ENCODE measurements at regions not wholly inside any gene's neighbourhood (a gene's known extent, or its start where the extent isn't known, plus 50 kb on each side); places are given as distances from the start of the nearest gene placed in this dataset.
A peak's percentile ranks its signal among the peaks of the same experiment; 100 is the strongest.

DNA sequence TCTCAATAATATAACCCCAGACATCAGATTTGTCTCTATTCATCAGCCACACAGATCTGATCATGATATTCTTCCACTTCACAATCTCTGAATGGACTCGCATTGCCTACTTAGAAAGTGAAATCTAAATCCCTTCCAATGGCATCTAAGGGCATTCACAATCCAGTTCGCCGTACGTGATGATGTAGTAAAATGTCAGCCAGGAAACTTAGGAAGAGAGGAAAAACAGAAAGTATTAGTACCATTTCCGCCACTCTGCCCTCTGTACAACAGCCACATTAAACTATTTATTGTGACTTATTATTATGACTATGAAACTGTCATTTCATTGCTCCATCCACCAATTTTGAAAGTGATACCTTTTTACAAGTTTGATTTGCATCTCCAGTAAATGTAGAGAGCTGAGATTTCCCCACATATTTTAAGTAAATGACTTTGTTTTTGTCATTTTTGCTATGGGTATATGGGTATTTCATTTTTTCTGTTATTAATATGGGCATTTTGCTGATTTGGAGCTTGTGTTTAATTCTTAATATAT lies 69.4 kb upstream of the SMIM36 start:
- DNase-seq = no peak

DNA sequence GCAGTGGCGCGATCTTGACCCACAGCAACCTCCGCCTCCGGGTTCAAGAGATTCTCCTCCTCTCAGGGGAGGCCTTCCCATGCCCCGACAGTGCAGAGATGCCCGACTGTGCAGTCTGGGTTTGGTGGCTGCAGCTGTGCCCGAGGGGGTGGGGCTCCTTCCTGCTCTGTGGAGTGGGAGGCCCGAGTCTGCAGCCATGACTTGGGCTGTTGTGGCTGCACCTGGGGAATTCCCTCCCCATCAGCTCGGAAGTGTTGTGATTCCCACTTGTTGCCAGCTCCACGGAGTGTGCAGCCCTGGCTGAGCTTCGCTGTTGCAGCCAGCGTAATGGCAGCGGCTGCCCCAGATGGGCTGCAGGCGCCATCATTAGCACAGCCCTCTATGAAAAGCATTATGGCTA lies 66.4 kb upstream of the SMIM36 start:
- peak; percentile 49 for DNase-seq

DNA sequence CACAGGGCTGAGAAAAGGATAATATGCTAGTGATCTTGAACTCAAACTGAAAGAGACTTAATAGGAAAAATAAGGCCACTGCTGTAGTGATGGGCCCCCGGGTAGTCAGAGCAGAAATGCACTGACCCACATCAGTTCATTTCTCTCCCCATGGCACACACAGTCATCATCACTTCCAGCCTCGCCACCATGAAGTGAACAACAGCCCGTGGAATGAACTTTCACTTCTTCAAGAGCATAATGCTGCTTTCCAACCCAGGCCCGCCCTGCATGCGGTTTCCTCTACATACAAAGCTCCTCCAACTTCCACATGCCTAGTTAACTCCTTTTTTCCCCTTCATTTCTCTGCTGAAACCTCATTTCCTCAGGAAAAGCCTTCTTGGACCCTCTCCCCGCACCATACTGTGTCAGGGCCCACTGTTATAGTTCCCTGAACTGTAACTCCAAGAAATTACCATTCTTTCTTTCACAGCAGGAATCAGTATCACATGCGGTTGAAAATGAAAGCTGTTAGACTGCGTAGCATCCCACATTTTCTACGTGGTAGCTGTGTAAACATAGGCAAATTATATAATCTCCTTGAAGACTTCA lies 65.8 kb upstream of the SMIM36 start:
- DNase-seq = peak; percentile 45

DNA sequence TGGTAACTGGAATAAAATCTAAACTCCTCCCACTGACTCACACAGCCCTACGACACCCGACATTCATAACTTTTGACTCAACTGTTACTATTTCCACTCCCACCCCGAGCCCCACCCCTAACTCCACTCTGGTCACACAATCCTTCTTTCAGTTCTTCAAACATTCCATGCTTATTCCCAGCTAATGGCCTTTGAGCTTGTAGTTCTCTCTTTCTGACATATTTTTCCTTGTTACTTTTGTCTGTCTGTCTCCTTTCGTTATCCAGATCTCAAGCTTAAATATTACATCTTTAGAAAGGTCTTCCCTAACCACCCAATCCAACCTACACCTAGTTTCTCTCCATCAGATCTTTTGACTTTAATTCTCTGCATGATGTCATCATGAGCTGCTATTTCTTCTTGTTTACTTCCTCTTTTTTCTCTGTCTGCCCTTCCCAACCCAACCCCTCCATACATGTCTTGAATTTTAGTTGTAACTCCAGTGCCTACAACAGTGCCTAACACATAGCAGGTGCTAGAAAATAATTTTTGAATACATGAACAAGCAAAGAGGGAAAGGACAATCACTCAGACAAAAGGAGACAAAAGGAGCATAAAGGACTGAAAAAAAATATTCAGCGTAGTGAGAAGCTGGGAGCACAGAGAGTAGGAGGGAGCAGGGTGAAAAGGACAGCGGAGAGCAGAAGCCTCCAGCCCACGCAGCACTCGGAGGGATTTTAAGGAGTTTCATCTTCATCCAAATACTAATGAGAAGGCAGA lies 65.2 kb upstream of the SMIM36 start:
- DNase-seq = no peak

DNA sequence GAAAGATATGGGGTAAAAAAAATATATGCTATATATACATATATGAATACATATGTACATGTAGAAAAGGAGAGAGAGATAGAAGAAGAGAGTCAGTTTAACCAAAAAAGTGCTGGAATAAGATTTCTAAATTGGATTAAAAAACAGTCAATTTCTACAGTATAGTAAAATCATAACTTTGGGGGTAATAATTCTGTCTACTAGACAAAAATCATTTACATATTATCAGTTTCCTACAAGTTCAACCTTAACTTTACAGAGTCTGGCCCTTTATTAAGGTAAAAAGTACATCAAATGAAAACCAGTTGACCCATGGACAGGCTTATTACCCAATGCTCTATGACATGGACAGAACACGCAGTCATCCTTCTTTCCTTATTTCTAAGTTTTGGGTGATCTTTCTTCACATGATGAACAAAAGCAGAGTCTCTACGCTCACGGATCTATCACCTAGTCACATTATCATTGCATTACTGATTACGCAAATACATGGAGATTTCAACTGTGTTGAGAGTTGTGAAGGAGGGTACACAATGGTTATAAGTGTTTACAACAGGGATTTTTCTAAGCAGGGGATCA lies 63.9 kb upstream of the SMIM36 start:
- no peak for DNase-seq

DNA sequence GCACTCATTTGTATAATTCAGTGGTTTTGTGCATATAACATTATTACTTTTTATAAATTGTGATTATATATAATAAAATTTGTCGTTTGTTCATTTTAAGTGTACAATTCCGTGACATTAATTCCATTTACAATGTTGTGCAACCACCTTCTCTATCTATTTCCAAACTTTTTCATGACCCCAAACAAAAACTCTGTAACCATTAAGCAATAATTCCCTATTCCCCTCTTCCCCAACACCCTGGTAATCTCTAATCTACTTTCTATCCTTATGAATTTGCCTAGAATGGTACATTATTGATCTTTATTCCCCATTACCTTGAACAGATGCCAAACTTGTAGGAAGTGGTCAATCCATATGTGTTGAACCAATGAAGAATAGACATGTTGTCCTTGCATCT lies 61.3 kb upstream of the SMIM36 start:
- no peak for DNase-seq

DNA sequence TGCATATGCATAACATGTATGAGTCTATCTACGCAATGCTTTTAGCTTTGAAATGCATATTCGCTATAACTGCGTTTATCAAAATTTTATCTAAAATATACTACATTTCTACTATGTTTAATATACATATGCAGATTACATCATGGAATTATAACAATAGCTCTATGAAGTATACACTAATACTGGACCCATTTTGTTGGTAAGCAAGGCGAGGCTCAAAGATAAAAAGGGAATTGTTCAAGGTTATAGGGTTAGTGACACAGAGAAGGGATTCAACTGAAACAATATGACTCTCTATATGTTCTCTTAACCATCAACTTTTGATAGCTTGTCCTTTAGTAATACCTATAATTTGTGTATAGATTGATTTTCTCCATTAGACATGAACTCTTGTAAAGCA lies 60.9 kb upstream of the SMIM36 start:
- DNase-seq = no peak

DNA sequence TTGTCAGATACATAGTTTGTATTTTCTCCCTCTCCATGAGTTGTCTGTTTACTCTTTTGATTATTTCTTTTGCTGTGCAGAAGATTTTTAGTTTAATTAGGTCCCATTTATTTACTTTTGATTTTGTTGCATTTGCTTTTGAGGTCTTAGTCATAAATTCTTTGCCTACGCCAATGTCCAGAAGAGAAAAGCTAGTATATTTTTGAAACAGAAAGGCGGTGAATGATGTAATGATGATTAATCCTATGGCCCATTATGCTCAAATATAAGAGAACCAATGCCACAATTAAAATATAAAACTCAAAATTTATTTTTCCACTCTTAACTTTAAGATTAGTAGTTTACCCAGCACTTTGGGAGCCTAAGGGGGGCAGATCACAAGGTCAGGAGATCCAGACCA lies 59.8 kb upstream of the SMIM36 start:
- no peak for DNase-seq

DNA sequence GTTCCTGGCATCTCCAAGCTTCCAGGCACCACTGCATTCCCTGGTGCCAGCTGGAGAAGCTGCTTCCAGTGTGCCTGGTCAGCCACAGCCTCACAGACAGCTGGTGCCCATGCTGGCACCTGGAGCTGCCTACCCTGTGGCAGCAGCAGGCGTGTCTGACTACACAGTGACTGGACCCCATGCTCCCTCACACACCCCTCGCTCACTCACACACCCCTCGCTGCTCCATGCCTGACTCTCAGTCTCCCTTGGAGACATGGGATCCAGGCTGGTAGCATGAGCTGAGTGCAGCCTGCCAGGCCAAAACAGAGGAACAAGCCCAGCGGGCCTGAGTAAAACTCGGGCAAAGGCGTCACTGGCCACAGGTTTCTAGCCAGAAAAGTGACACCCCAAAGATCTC lies 59.1 kb upstream of the SMIM36 start:
- DNase-seq = no peak

DNA sequence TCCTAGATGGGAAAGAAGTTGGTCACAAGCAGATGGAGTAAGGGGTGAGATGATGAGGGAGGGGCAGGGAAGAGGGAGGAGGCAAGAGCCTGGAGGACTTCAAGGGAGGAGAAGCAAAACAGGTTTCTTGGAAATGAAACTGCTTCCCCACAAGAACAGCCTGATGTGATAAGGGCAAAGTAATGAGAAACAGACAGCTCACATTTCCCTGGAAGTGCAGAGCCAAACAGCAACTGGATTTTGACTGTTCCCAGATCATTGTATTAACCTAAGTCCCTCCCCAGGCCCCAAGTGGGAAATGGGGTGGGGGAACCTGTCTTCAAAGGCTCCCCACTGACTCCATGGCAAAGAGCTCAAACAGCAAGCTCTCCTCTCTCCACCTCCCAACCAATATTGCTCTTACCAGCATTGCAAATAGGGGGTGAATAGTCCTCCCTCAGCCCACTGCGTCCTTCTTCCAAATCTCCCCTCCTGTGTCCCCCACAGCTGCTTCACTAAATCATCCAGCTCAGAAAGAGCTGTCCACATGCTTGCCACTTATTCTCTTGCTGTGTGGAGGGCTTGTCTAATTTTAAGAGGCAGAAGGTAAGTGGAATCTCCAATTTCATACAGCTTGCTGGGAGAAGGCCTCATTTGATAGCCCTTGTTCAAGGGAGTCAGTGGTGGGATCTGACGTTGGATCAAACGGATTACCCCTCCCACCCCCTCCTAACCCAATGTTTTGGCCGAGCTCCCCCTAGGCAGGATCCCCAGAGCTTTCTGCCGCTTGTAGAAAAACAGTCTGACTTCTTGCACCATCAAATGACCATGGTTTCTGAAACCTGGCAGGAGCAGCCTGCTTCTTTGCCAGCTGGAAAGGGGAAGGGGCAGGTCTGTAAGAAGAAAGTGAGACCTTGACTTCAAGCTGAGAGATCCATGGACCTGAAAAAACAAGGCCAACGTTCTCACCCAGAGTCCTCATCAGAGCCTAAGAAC lies 56.3 kb upstream of the SMIM36 start:
- DNase-seq = no peak

DNA sequence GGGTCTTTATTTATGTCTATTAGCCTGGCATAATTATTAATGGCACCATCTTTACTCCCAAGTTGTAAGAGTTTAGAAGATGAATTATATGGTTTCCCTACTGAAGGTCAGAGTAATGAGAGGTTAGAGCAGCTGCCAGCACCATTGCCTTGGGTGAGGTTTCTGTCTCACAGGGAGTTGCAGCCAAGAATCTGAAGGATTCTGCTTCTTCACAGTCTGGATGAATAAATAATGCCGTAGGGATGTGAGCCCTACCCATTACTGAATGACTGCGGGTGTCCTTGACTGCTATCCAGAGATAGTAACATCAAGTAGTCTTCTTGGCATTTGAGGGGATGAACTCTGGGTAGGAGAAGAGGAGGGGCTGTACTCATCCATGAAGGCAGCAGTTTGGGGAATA lies 52.8 kb upstream of the SMIM36 start:
- no peak for DNase-seq

DNA sequence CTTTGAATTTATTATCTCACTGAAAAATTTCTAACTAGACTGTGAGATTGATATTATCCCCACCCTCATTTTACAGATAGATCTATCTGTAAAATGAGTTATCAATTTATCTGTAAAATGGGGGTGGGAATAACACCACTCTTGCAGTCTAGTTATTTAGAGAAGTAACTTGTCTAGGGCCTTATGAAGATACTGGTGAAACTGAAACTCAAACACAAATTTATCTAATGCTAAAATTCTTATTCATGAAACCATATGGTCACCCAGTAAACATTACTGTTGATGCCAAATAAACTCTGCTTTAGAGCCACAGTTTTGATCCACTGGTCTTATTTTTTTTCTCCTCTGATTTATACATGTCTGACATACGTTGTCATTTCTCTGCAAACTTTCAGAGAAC lies 52.1 kb upstream of the SMIM36 start:
- DNase-seq = no peak

DNA sequence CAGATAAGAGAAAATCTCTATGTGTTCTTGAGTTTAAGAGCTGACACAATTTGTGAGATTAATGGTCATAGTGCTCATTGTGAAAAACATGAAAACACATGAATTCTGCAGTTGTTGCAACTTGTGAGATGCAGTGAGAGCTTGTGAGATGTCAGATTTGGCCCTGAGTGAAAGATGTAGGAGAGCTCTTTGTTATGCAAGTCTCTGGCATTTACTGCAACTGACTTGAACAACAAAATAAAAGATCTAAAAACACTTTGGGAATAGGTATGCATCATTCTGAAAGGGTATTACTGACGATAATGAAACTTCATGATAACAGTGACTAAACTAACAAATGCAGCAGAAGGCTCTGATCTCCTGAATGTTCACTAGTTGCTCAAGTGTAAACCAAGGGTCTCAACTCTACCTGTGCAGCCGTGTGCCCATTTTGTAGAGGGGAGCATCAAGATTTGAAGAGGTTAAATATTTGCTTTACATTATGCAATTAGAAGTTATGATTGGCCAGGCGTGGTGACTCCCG lies 50.8 kb upstream of the SMIM36 start:
- no peak for DNase-seq

DNA sequence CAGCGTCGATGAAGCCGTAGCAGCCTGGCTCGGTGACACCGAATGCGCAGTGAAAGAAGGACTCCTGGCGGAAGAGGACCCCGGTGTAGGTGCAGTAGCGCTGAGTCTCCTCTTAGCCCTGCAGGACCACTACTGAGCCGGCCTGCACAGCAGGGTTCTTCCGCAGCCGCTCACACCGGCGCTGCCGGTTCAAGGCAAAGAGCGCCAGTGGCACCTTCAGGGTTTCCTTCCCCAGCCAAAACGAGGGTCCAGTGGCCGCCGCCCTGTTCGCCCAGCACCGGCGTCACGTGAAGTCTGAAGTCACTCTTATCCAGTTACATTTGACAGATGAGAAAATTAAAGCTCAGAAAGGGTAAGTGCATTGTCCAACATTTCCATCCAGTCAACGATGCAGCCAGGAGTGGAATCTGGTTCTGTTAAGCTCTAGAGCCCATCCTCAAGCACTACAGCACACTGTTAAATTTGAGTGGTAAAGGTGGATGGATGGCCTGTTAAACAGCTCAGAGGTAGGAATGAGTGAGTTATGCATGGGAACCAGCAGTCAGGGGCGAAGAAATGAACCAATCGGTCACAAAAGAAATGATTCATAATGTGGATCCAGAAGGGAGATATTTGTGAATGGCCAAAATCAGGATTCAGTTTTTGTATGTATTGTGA lies 50.2 kb upstream of the SMIM36 start:
- no peak for DNase-seq
